HCT116 (cell line): ENCODE measurements at regions not wholly inside any gene's neighbourhood (a gene's known extent, or its start where the extent isn't known, plus 50 kb on each side); places are given as distances from the start of the nearest gene placed in this dataset.
A peak's percentile ranks its signal among the peaks of the same experiment; 100 is the strongest.

ENCODE experiments used
- ATAC-seq: fragments of 200-7000 bp; cut with Tn5 transposase; 2 replicates; pipeline ENCODE4 v1.9.1; 2020; ENCODE audit warnings: mild to moderate bottlenecking, moderate library complexity
- BruUV-seq: library from RNA; stranded (reverse); fragments of 400-500 nt; replicated peaks from 2 replicates; lab custom pipeline; 2021; lab: Mats Ljungman, UMichigan
- CTCF ChIA-PET: fragments of 300-600 bp; sonication (Branson Sonifier 250); formaldehyde crosslinking; loops from one replicate; lab custom pipeline; 2021; ENCODE audit warnings: antibody characterized with exemption; lab: Charles Lee
- POLR2A ChIA-PET: fragments of 300-600, 350-600 bp; sonication (Branson Sonifier 250); formaldehyde crosslinking; loops from one replicate; lab custom pipeline; 2021; ENCODE audit warnings: antibody characterized with exemption; lab: Charles Lee
- RAD21 ChIA-PET, 2 experiments: fragments of 300-600 bp; sonication (Branson Sonifier 250); formaldehyde crosslinking; loops; one replicate each; lab custom pipeline; 2023; ENCODE audit warnings: low total read pairs in 2 of 2; ENCODE audit not compliant: uncharacterized antibody in 2 of 2, unreplicated experiment in 2 of 2, low non-redundant PET in 1 of 2; lab: Charles Lee
- DNase-seq: peaks from one replicate; pipeline ENCODE4 v3.0.0-alpha.2; 2010; ENCODE audit warnings: low read depth, low spot score
- H2AFZ ChIP-seq: fragments of 200-600 bp; shearing (Covaris generic), sonication (generic); 2 replicates; pipeline ENCODE4 v1.6.1; 2017; ENCODE audit warnings: low read depth, mixed run types, mixed read lengths, antibody characterized with exemption, low read length; ENCODE audit not compliant: poor library complexity, severe bottlenecking
- H3K27ac ChIP-seq: 2 replicates; pipeline ENCODE4 v1.5.1; 2012; ENCODE audit warnings: low read depth, low read length
- H3K27me3 ChIP-seq: fragments of 200-600 bp; sonication (generic); 2 replicates; pipeline ENCODE4 v1.6.1; 2016; ENCODE audit warnings: mixed run types, low read length, mixed read lengths; ENCODE audit not compliant: insufficient read depth
- H3K36me3 ChIP-seq, 2 experiments: fragments of 200-500 bp in 1 of 2; fragments of 200-600 bp in 1 of 2; sonication (Bioruptor generic) in 1 of 2; sonication (generic) in 1 of 2; 2 replicates each; pipeline versions ENCODE4 v1.5.1 to v1.6.1; 2014 to 2016; ENCODE audit warnings: low read length in 2 of 2, inconsistent platforms in 1 of 2, mixed read lengths in 1 of 2, mixed run types in 1 of 2; ENCODE audit not compliant: insufficient read depth in 2 of 2, control insufficient read depth in 1 of 2
- H3K4me1 ChIP-seq, 2 experiments: fragments of 200-600 bp in 1 of 2; sonication (generic) in 1 of 2; 2 replicates each; pipeline versions ENCODE4 v1.5.1 to v1.6.1; 2012 to 2017; ENCODE audit warnings: low read length in 2 of 2, inconsistent platforms in 1 of 2, mild to moderate bottlenecking in 1 of 2, mixed read lengths in 1 of 2, mixed run types in 1 of 2, moderate library complexity in 1 of 2; ENCODE audit not compliant: insufficient read depth in 2 of 2, control insufficient read depth in 1 of 2
- H3K4me2 ChIP-seq: fragments of 200-600 bp; sonication (generic); 2 replicates; pipeline ENCODE4 v1.6.1; 2017; ENCODE audit warnings: mixed run types, low read length, mixed read lengths
- H3K4me3 ChIP-seq, 2 experiments: fragments of 200-600 bp in 1 of 2; sonication (generic) in 1 of 2; replicated peaks in 1 of 2; 2 replicates each; pipeline ENCODE4 v1.5.1; 2011 to 2016; ENCODE audit warnings: low read length in 2 of 2, control low read depth in 1 of 2, low read depth in 1 of 2, mild to moderate bottlenecking in 1 of 2, mixed read lengths in 1 of 2, mixed run types in 1 of 2
- H3K79me2 ChIP-seq: fragments of 200-600 bp; sonication (generic); 2 replicates; pipeline ENCODE4 v1.6.1; 2017; ENCODE audit warnings: mild to moderate bottlenecking, mixed run types, low read length, moderate library complexity, mixed read lengths; ENCODE audit not compliant: insufficient read depth
- H3K9ac ChIP-seq: fragments of 200-600 bp; sonication (generic); 2 replicates; pipeline ENCODE4 v1.6.1; 2016; ENCODE audit warnings: low read length, mixed read lengths
- H3K9me2 ChIP-seq: fragments of 200-600 bp; sonication (generic), shearing (Covaris generic); 2 replicates; pipeline ENCODE4 v1.6.1; 2017; ENCODE audit warnings: mixed run types, mild to moderate bottlenecking, moderate library complexity; ENCODE audit not compliant: insufficient read depth
- H3K9me3 ChIP-seq, 2 experiments: fragments of 200-500 bp in 1 of 2; fragments of 200-600 bp in 1 of 2; sonication (Bioruptor generic) in 1 of 2; sonication (generic) in 1 of 2; 2 replicates each; pipeline ENCODE4 v1.6.1; 2014 to 2017; ENCODE audit warnings: low read length in 2 of 2, mixed read lengths in 2 of 2, inconsistent platforms in 1 of 2, low read depth in 1 of 2, mild to moderate bottlenecking in 1 of 2, mixed run types in 1 of 2, moderate library complexity in 1 of 2; ENCODE audit not compliant: control insufficient read depth in 1 of 2, insufficient read depth in 1 of 2
- H4K20me1 ChIP-seq: fragments of 200-600 bp; sonication (generic), shearing (Covaris generic); 2 replicates; pipeline ENCODE4 v1.6.1; 2017; ENCODE audit warnings: mixed run types, mild to moderate bottlenecking, moderate library complexity; ENCODE audit not compliant: insufficient read depth
- ATF3 ChIP-seq: IDR thresholded peaks from 2 replicates; pipeline ENCODE4 v1.6.1; 2012
- EGR1 ChIP-seq: IDR thresholded peaks from 2 replicates; pipeline ENCODE4 v1.6.1; 2012; ENCODE audit warnings: low read depth
- SIN3A ChIP-seq: IDR thresholded peaks from 2 replicates; pipeline ENCODE4 v1.6.1; 2012; ENCODE audit warnings: low read depth
- SP1 ChIP-seq: IDR thresholded peaks from 2 replicates; pipeline ENCODE4 v1.6.1; 2012; ENCODE audit warnings: low read depth
- SRF ChIP-seq: IDR thresholded peaks from 2 replicates; pipeline ENCODE4 v1.6.1; 2012; ENCODE audit warnings: low read depth
- YY1 ChIP-seq: IDR thresholded peaks from 2 replicates; pipeline ENCODE4 v1.6.1; 2011; ENCODE audit warnings: low read length, low read depth, moderate library complexity, mild to moderate bottlenecking; ENCODE audit not compliant: insufficient replicate concordance; ENCODE audit errors: extremely low read depth
- intact Hi-C: fragments of 100-400 bp; cut with micrococcal nuclease; formaldehyde crosslinking; loops from 2 replicates; pipeline ENCODE4 v1.10.0; 2022

GRCh38 chr6:134468633-134469032 is 150.7 kb upstream of the SGK1 start:
- Histone ChIP-seq H3K9me3 (no peaks in the 10 kb centered on the region), H3K27ac (no peak overlapping the region), H3K79me2 (no peaks in the 10 kb centered on the region), H3K27me3 (no peaks in the 10 kb centered on the region), H3K4me2 (no peak overlapping the region)
- ChIA-PET POLR2A (no interaction called here), CTCF (no interaction called here)
- ATAC-seq: no peak
- TF ChIP-seq EGR1 (no peak), YY1 (no peak)
- TF ChIP-seq, all 23 proteins: peak for 0
- Histone ChIP-seq H3K9ac (no peak overlapping the region), H2AFZ (no peak overlapping the region), H3K9me2 (no peaks in the 10 kb centered on the region), H3K4me3 (no peak overlapping the region), H3K36me3 (no peaks in the 10 kb centered on the region), H3K4me1 (peaks cover 0 to 2% of the 10 kb centered on the region in 2 experiments; a peak in 2 of 4 replicates), H4K20me1 (no peaks in the 10 kb centered on the region)
- RAD21 ChIA-PET: no interaction called here
- intact Hi-C loops: no loop called here
- no peak for DNase-seq
- BruUV-seq: no TSS peak

GRCh38 chr6:134467620-134468019 is 149.7 kb upstream of the SGK1 start:
- H3K36me3 ChIP-seq: no peaks in the 10 kb centered on the region
- no peak overlapping the region for H3K27ac ChIP-seq
- no peaks in the 10 kb centered on the region for H3K27me3 ChIP-seq
- ChIA-PET CTCF (no interaction called here), RAD21 (no interaction called here), POLR2A (no interaction called here)
- TF ChIP-seq SIN3A: no peak
- TF ChIP-seq SP1: no peak
- TF ChIP-seq YY1: no peak
- TF ChIP-seq SRF: no peak
- no peak for TF ChIP-seq ATF3
- no TSS peak for BruUV-seq
- H3K4me1 ChIP-seq: peaks cover 0 to 2% of the 10 kb centered on the region in 2 experiments; a peak in 2 of 4 replicates
- H3K79me2 ChIP-seq: no peaks in the 10 kb centered on the region
- peak overlapping the region; percentile 42 for H2AFZ ChIP-seq
- DNase-seq (no peak), ATAC-seq (no peak)
- H4K20me1 ChIP-seq: no peaks in the 10 kb centered on the region
- no peak overlapping the region for H3K4me2 ChIP-seq
- no peak overlapping the region for H3K4me3 ChIP-seq
- H3K9me3 ChIP-seq: no peaks in the 10 kb centered on the region
- H3K9me2 ChIP-seq: no peaks in the 10 kb centered on the region
- intact Hi-C loops: no loop called here
- no peak overlapping the region for H3K9ac ChIP-seq
